Upper lobe of left lung (tissue), 4 donors: ENCODE measurements at regions not wholly inside any gene's neighbourhood (a gene's known extent, or its start where the extent isn't known, plus 50 kb on each side); places are given as distances from the start of the nearest gene placed in this dataset.
"Not testable (repeated sequence)": the region's sequence is repeated elsewhere in the genome, so short reads cannot be mapped to it uniquely, and the experiment has no call there.

ENCODE experiments used
- EP300 ChIP-seq, 4 donors: sonication (generic); formaldehyde crosslinking; IDR thresholded peaks; one replicate each; pipeline ENCODE4 v1.5.1; 2017; ENCODE audit warnings: antibody characterized with exemption in 4 of 4, control low read depth in 2 of 4
- POLR2A ChIP-seq, 4 donors: fragments of 450-650 bp; IDR thresholded peaks; one replicate each; pipeline ENCODE4 v1.5.1; 2016 to 2017; ENCODE audit warnings: antibody characterized with exemption in 4 of 4, mild to moderate bottlenecking in 2 of 4
- POLR2AphosphoS5 ChIP-seq, 2 donors: sonication (generic); formaldehyde crosslinking; IDR thresholded peaks; one replicate each; pipeline ENCODE4 v1.5.1; 2017; ENCODE audit warnings: antibody characterized with exemption in 2 of 2
- TF ChIP-seq, protein P1 (sequence below), 6 experiments: fragments of 450-650 bp in 4 of 6; fragments of 200-600 bp in 2 of 6; sonication (generic) in 2 of 6; IDR thresholded peaks; one replicate each; pipeline ENCODE4 v1.5.1; 2016 to 2019; ENCODE audit warnings: antibody characterized with exemption in 6 of 6

GRCh38 chr2:75823515-75823914, 112.8 kb upstream of the GCFC2 start:
- TF ChIP-seq, protein P1, sequence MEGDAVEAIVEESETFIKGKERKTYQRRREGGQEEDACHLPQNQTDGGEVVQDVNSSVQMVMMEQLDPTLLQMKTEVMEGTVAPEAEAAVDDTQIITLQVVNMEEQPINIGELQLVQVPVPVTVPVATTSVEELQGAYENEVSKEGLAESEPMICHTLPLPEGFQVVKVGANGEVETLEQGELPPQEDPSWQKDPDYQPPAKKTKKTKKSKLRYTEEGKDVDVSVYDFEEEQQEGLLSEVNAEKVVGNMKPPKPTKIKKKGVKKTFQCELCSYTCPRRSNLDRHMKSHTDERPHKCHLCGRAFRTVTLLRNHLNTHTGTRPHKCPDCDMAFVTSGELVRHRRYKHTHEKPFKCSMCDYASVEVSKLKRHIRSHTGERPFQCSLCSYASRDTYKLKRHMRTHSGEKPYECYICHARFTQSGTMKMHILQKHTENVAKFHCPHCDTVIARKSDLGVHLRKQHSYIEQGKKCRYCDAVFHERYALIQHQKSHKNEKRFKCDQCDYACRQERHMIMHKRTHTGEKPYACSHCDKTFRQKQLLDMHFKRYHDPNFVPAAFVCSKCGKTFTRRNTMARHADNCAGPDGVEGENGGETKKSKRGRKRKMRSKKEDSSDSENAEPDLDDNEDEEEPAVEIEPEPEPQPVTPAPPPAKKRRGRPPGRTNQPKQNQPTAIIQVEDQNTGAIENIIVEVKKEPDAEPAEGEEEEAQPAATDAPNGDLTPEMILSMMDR (IDR thresholded peaks at IDR 0.05) = not testable (repeated sequence)
- not testable (repeated sequence) for TF ChIP-seq POLR2A, POLR2AphosphoS5, EP300 (IDR thresholded peaks at IDR 0.05)
